Hepatocyte (in vitro differentiated cells): ENCODE measurements at regions not wholly inside any gene's neighbourhood (a gene's known extent, or its start where the extent isn't known, plus 50 kb on each side); places are given as distances from the start of the nearest gene placed in this dataset.
"Not testable (repeated sequence)": the region's sequence is repeated elsewhere in the genome, so short reads cannot be mapped to it uniquely, and the experiment has no call there.

ENCODE experiments used
- CTCF ChIP-seq: fragments of 200-600 bp; sonication (generic); IDR thresholded peaks from 2 replicates; pipeline ENCODE4 v1.5.1; 2016; ENCODE audit warnings: antibody characterized with exemption, mild to moderate bottlenecking; ENCODE audit not compliant: poor library complexity
- EZH2 ChIP-seq: fragments of 200-600 bp; sonication (generic); IDR thresholded peaks from 2 replicates; pipeline ENCODE4 v1.6.1; 2016; ENCODE audit warnings: antibody characterized with exemption, mild to moderate bottlenecking, borderline replicate concordance
- EZH2phosphoT487 ChIP-seq: fragments of 200-600 bp; sonication (generic); IDR thresholded peaks from one replicate; pipeline ENCODE4 v1.6.1; 2018; ENCODE audit warnings: antibody characterized with exemption, mild to moderate bottlenecking, low read depth, moderate library complexity; ENCODE audit not compliant: unreplicated experiment, severe bottlenecking

- TF ChIP-seq CTCF, EZH2, EZH2phosphoT487: not testable (repeated sequence)
Observed at GRCh38 chr14:106373653-106374110, 847.3 kb downstream of the TMEM121 start.
